ENCODE measurements at regions not wholly inside any gene's neighbourhood (a gene's known extent, or its start where the extent isn't known, plus 50 kb on each side); places are given as distances from the start of the nearest gene placed in this dataset.

- DNase-seq (ENCODE audit: insufficient read length, low spot score) (no peak), FAIRE-seq (no peak)
- TF ChIP-seq CTCF (IDR thresholded peaks at IDR 0.05; ENCODE audit: insufficient read depth, missing control alignments): no peak
These were observed 75.6 kb upstream of the RFC3 start for GRCh38 chr13:33742321-33742720.

GRCh38 chr13:33743438-33744368 is 74.2 kb upstream of the RFC3 start:
- DNase-seq (ENCODE audit: insufficient read length, low spot score) (no peak), FAIRE-seq (no peak)
- no peak for TF ChIP-seq CTCF (IDR thresholded peaks at IDR 0.05; ENCODE audit: insufficient read depth, missing control alignments)

DNA sequence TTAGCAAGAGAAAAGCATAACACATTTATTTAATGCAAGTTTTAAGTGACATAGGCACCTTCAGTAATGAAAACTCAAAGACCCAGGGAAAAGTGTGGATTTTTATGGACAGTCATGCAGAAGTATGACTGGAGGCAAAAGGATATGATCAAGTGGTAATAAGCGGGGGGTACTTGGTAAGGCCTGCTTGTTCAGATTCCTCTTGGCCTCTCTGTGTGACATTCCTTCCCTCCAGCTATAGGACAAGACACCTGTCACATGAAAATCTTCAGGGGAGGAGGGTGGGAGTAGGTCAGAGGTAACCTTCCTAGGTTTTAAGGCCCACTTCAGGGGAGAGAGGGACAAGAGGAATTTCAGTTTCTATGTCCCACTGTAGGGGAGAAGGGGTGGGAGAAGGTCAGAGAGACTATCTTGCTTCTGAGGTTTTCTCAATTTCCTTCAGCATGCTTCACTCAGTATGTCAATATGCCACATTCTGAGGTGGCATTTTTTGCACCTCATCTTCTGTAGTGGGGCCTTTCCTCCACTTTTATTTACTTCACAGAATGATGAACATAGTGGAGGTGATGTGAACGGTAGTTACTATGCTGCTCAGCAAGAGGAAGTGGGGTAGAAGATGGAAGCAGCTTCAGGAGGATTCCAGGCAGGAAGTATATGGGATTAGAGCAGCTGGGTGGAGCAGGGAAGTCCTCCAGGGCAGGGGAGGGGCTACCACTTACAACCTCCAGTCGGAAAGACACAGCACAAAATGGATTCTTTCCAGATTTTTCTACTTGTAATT is 73.2 kb upstream of the RFC3 start:
- no peak for TF ChIP-seq CTCF (IDR thresholded peaks at IDR 0.05; ENCODE audit: insufficient read depth, missing control alignments)
- DNase-seq (ENCODE audit: insufficient read length, low spot score) (no peak), FAIRE-seq (no peak)

GRCh38 chr13:33745370-33746324 is 72.3 kb upstream of the RFC3 start:
- TF ChIP-seq CTCF (IDR thresholded peaks at IDR 0.05; ENCODE audit: insufficient read depth, missing control alignments): no peak
- DNase-seq (ENCODE audit: insufficient read length, low spot score) (no peak), FAIRE-seq (no peak)

- no peak for DNase-seq (ENCODE audit: insufficient read length, low spot score)
- no peak for TF ChIP-seq CTCF (IDR thresholded peaks at IDR 0.05; ENCODE audit: insufficient read depth, missing control alignments)
- no peak for FAIRE-seq
These were observed 71.1 kb upstream of the RFC3 start for GRCh38 chr13:33746867-33747266.

DNA sequence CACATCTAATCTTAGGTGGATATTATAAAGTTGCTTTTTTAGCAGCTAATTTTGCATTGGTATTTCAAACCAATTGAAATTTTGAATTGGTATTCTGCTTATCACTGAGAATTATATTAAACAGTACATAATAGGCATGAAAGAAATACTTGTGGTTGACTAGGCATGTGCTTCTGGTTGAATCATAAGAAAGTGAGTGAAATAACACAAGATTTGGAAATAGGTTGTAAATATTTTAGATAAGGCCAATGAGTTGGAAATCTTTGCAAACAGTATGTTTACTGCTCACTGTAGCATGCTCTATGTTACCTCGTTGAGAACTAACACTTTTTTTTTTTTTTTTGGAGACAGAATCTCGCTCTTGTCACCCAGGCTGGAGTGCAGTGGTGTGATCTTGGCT is 66.8 kb upstream of the RFC3 start:
- FAIRE-seq (no peak), DNase-seq (ENCODE audit: insufficient read length, low spot score) (no peak)
- TF ChIP-seq CTCF (IDR thresholded peaks at IDR 0.05; ENCODE audit: insufficient read depth, missing control alignments): no peak

Measured in D721Med (cell line).